NCI-H2196 (cell line): ENCODE measurements at regions not wholly inside any gene's neighbourhood (a gene's known extent, or its start where the extent isn't known, plus 50 kb on each side); places are given as distances from the start of the nearest gene placed in this dataset.

Experiments used
- DNase-seq: peaks from one replicate; lab custom pipeline; 2025; ENCODE audit not compliant: unreplicated experiment; lab: John Stamatoyannopoulos, UW

DNA sequence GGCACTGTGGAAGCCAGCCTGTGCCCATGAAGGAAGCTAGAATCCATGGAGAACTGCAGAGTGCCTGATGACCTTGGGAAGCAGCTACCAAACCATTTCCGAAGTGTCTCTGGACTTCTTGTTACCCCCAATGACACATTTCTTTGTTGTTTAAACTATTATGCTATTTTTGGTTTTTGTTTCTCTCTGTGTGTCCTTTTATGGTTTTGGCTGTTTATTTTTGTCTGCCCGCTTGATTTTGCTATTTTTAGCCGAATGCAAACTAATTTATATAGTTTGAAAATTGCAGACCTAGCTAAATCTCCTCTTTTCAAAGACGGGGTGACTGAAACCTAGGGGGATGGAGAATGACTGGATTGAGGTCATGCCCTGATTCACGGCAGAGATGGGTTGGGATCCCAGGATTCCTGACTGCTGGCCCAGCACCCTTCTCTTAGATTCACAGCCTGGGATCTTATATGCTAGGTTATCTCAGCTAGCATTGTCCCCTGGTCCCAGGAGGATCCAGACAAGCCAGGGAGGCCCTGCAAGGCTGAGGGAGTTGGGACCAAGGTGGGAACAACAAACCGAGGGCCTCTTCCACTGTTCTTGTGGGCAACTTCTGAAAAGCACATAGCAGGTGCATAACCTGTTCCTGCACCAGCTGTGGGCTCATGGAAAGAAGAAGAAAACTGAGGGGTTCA is 116.3 kb upstream of the HAAO start:
- DNase-seq = no peak

- DNase-seq = no peak
Observed at GRCh38 chr2:42907835-42908234, 115.5 kb upstream of the HAAO start.

- no peak for DNase-seq
Observed at GRCh38 chr2:42906557-42907411, 114.4 kb upstream of the HAAO start.

DNA sequence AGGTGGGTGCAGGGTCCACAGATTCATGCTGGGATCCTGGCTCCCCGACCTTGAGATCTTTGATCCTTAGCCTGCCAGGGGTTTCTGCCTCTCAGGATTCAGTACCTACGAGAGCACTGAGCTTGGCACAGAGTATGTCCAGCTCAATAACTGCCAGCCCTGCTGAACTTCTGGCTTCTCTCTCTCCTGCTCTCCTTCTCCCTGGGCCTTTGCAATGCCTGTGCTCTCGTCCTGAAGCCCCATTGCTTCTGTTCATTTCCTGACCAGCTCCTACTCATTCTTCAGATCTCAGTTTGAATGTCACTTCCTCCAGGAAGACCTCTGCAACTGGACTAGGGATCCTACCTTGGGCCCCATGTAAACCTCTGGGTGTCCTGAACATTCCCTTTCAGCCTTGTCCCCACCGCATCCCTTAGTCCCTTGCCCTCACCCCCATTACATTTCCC is 113.8 kb upstream of the HAAO start:
- no peak for DNase-seq

DNA sequence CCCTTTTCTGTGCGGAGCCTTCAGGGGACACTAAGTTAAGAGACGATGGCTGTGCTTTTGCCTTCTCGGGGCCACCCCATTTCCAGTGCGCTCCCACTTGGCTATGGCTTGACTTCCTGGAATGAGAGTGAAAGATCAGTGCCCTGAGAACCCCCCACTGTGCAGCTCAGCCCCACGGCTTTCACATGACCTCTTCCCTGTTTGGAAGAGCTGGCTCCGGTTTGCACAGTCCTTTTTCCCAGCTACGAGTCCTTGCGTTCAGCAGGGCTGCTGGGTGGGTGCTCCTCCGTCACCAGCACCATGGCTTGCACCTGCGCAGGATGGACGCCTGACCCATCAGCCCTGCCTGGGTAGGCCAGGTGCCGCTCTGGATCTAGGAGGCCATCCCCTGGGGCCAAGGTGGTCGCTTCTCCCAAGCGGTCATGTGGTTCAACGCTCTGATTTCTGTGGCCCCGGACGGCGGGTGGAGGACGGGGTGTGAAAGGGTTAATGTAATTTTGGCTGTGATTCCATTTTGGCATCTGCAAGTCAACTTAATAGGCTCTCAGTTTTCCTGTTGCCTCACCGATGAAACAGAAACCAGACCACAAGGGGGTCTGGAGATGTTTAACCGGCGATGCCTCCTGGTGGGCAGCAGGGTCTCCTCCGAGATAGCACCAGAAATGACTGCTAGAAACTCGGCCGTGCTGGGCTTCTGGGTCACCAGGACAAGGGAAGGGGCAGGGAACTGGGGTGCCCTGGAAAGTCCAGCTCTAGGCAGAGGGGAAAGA is 113.1 kb upstream of the HAAO start:
- DNase-seq = no peak

- DNase-seq = no peak
Observed at GRCh38 chr2:42904576-42904876, 112.1 kb upstream of the HAAO start.

- no peak for DNase-seq
Observed at GRCh38 chr2:42903821-42904575, 111.6 kb upstream of the HAAO start.

DNA sequence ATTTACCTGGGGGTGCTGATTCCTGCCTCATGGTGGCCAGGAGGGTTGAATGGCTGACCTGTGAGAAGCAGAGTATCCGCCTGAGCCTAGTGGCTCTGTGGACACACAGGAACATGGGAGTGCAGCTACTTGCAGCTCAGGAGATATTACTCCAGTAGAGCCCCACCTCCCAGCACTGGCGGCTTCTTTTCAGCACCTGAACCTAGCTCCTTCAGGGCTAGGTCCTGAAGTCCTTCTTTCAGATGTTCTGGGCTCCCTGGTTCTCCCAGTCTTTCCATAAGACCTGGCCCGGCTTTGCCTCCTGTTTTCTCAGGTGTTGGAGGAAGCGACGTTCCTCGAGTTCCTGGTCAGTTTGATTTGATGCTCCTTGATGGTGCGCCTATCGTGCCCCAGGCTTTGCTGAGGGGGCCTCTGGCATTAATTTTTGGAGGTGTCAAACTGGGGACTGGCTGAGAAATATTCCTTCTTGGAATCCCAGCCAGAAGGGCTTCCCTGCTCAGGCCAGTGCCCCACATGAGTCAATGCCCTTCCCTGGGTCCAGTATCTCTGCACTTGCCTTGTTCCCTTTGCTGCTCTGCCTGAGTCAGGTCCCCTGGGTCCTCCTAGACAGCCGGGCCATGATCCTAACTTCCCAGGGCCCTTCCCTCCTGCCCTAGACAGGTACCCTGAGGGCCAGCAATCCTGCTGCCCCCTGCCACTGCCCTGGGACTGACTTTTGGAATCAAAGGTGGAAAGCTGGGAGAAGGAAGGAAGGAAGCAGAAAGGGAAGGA is 110.7 kb upstream of the HAAO start:
- DNase-seq = no peak

DNA sequence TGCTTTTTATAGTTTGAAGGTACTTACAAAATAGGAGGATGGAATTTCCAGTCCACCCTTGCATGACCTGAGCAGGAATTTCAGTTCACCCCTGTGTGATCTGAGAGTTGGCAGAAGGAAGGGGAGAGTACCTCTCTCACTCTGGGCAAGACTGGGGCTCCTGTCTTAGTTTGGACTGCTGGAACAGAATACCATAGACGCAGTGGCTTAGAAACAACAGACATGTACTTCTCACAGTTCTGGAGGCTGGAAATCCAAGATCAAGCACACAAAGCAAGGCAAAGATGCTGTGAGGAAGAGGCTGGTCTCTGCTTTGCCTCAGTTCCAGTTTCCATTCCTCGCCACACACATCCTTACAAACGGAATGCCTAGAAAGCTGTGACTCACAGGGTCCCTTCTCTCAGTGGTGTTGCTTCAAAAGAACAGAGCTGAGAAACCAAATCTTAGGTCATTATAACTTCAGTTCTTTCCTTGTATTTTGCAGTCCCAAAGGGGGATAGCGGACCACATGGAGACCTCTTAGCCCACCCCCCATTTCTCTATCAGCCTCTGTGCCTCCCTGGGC is 108.8 kb upstream of the HAAO start:
- DNase-seq = no peak

DNA sequence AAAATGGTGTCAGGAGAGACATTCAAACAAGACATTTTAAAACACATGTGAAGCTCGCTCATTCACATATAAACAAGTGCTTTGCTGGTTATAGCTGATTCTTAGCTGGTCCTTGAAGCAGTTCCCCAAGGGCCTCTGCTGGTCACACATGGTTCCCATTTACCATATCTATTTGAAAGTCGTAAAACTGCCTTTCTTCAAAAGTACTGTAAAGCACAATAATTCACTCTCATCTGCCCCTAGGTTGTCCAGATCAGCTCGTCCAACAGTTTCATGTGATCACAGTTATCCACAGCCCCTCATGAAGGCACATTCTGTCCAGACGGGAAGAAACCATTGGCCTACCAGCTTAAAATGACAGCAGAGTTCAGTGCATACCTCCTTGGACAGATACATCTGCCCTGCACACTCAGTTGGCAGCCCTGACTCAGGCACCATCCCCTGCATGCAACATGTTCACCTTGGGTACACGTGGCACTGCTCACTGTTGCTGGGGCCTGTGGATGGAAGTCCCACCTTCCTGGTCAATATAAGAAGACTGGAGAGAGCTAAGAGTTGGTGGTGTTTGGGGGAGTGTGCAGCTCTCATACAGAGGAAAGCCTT is 108.0 kb upstream of the HAAO start:
- DNase-seq = no peak

GRCh38 chr2:42897358-42897757 is 105.0 kb upstream of the HAAO start:
- no peak for DNase-seq

DNA sequence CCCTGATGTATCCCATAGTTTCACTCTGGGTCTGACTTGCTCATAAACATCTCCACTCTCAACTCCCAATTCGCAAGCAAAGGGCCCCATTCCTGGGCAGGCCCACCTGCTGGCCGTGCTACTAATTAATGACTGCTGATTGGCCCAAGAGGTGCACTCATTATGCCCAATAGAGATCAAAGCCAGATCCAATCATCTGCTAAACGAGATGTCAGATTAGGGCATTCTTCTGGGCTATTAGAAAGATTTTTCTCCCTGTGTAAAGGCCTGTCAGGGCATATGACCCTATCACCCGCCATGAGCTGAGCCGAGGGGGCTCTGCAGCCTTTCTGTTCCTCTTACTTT is 103.4 kb upstream of the HAAO start:
- DNase-seq = no peak

DNA sequence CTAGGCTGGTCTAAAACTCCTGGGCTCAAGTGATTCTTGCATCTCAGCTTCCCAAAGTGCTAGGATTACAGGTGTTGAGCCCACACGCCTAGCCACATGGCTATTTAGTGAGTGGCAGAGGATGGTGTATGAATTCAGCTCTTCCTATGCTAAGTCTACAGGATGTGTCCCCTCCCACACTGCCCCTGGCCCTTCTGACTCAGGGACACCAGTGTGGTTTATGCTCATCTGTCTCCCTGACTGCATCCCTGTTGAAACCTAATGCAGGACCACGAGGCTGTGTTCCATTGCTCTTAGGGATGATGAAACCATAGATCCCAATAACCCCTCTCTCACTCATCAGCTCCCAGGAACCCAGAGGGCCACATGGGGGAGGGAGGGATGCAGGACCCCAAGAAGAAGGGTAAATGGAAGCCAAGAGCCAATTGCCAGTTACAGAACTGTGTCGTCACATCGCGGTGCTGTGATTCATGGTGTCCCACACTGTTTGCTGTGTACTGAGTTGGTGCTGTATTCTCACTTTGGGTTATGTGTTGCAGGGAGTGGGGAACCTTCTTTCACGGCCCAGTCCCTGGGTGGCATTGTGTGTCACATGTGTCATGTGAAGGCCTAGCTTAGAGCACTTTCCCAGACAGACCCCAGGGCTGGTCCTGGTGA is 102.9 kb upstream of the HAAO start:
- no peak for DNase-seq

DNA sequence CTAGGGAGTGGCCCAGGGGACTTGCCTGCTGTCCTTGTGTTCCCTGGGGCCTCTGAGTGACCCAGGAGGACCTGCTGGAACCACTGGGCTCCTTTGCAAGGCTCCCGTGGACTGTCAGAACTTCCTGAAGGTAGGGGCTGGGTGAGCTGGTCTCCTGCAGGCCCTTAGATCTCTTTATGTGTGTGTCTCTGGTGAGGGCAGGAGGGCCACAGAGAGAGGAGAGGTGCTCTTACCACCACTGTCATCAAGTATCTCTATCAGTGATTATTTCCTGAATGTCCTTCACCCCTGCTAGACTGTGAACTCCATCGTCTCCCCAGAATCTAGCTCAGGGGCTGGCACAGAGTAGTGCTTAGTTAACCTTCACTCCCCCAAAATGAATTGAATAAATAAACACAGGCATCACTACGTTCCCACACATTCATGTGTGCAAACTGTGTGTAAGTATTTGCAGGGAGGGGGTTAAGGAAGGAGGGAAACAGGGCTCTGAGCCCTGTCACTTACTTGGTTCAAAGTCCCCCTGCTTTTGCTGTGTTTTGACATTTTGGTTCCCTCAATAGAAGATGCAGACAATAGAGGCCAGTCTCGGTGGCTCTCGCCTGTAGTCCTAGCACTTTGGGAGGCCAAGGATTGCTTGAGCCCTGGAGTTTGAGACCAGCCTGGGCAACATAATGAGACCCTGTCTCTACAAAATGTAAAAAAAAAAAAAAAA is 100.8 kb upstream of the HAAO start:
- DNase-seq = no peak

- no peak for DNase-seq
Observed at GRCh38 chr2:42890791-42891355, 98.5 kb upstream of the HAAO start.

- no peak for DNase-seq
Observed at GRCh38 chr2:42888321-42889245, 96.2 kb upstream of the HAAO start.

- no peak for DNase-seq
Observed at GRCh38 chr2:42886921-42887320, 94.5 kb upstream of the HAAO start.
